H1 (cell line): ENCODE measurements at regions not wholly inside any gene's neighbourhood (a gene's known extent, or its start where the extent isn't known, plus 50 kb on each side); places are given as distances from the start of the nearest gene placed in this dataset.

Experiments used
- CTCF ChIA-PET: fragments of 300-600 bp; sonication (Branson Sonifier 250); formaldehyde crosslinking; loops from one replicate; lab custom pipeline; 2021; ENCODE audit not compliant: partially characterized antibody; lab: Charles Lee
- POLR2A ChIA-PET: fragments of 300-600 bp; sonication (Branson Sonifier 250); formaldehyde crosslinking; loops from one replicate; lab custom pipeline; 2021; ENCODE audit warnings: inconsistent platforms; ENCODE audit not compliant: partially characterized antibody; lab: Charles Lee
- DNase-seq, 2 experiments: peaks; one replicate each; pipeline versions ENCODE4 v3.0.0 to v3.0.0-alpha.2; 2010 to 2022; ENCODE audit warnings: low spot score in 2 of 2, low read depth in 1 of 2, mixed read lengths in 1 of 2
- FAIRE-seq: peaks from 2 replicates; lab custom pipeline; 2011; peaks lifted over from hg19 to GRCh38; lab: Jason Lieb, UNC
- H2AFZ ChIP-seq: 2 replicates; pipeline ENCODE4 v1.8.1; 2012; ENCODE audit warnings: low read length, inconsistent platforms
- H2AK5ac ChIP-seq: 2 replicates; pipeline ENCODE4 v1.6.1; 2013; ENCODE audit warnings: low read depth, low read length
- H2BK120ac ChIP-seq: replicated peaks from 2 replicates; pipeline ENCODE3; 2013; ENCODE audit warnings: low read depth, low read length, inconsistent platforms
- H2BK12ac ChIP-seq: 2 replicates; pipeline ENCODE4 v1.6.1; 2013; ENCODE audit warnings: low read depth, low read length
- H2BK15ac ChIP-seq: 2 replicates; pipeline ENCODE4 v1.6.1; 2013; ENCODE audit warnings: low read length
- H2BK20ac ChIP-seq: 2 replicates; pipeline ENCODE4 v1.6.1; 2013; ENCODE audit warnings: low read length
- H2BK5ac ChIP-seq: 2 replicates; pipeline ENCODE4 v1.6.1; 2013; ENCODE audit warnings: low read depth, low read length
- H3K14ac ChIP-seq: 2 replicates; pipeline ENCODE4 v1.6.1; 2013; ENCODE audit warnings: inconsistent platforms; ENCODE audit not compliant: insufficient read length
- H3K18ac ChIP-seq: 2 replicates; pipeline ENCODE4 v1.6.1; 2013; ENCODE audit warnings: low read length; ENCODE audit errors: extremely low read depth
- H3K23ac ChIP-seq: 2 replicates; pipeline ENCODE4 v1.6.1; 2013; ENCODE audit warnings: inconsistent platforms; ENCODE audit not compliant: insufficient read length
- H3K23me2 ChIP-seq: 2 replicates; pipeline ENCODE4 v1.6.1; 2013; ENCODE audit warnings: low read depth, low read length
- H3K27ac ChIP-seq: 2 replicates; pipeline ENCODE4 v1.6.1; 2011; ENCODE audit warnings: low read depth, low read length, inconsistent platforms
- H3K27me3 ChIP-seq, 4 experiments: replicated peaks in 1 of 4; 1 replicate in 1 of 4; 2 replicates in 3 of 4; pipeline versions ENCODE4 v1.6.1 to v1.8.1; 2011 to 2013; ENCODE audit warnings: low read length in 3 of 4, mild to moderate bottlenecking in 3 of 4, inconsistent platforms in 2 of 4, mixed read lengths in 2 of 4, moderate library complexity in 1 of 4; ENCODE audit not compliant: control insufficient read depth in 3 of 4, insufficient read depth in 3 of 4; ENCODE audit errors: extremely low read depth in 1 of 4
- H3K36me3 ChIP-seq, 4 experiments: 2 replicates each; pipeline versions ENCODE4 v1.6.1 to v1.8.1; 2011 to 2013; ENCODE audit warnings: mild to moderate bottlenecking in 4 of 4, low read length in 3 of 4, moderate library complexity in 2 of 4, control low read depth in 1 of 4, inconsistent platforms in 1 of 4; ENCODE audit not compliant: insufficient read depth in 4 of 4, control insufficient read depth in 2 of 4
- H3K4ac ChIP-seq: replicated peaks from 2 replicates; pipeline ENCODE3; 2013; ENCODE audit warnings: low read length, low read depth, mixed read lengths, inconsistent platforms; ENCODE audit not compliant: insufficient read length
- H3K4me1 ChIP-seq, 4 experiments: replicated peaks in 1 of 4; 1 replicate in 1 of 4; 2 replicates in 3 of 4; pipeline versions ENCODE4 v1.6.1 to v1.8.1; 2011 to 2013; ENCODE audit warnings: low read length in 3 of 4, inconsistent platforms in 2 of 4, mixed read lengths in 1 of 4; ENCODE audit not compliant: insufficient read depth in 4 of 4, control insufficient read depth in 3 of 4
- H3K4me2 ChIP-seq, 2 experiments: 2 replicates each; pipeline versions ENCODE4 v1.6.1 to v1.8.1; 2011 to 2013; ENCODE audit warnings: low read depth in 2 of 2, low read length in 2 of 2, control low read depth in 1 of 2, inconsistent platforms in 1 of 2, mild to moderate bottlenecking in 1 of 2; ENCODE audit not compliant: insufficient read depth in 1 of 2
- H3K4me3 ChIP-seq, 4 experiments: fragments of 200-600, 300-600 bp in 1 of 4; sonication (generic), shearing (Covaris generic), sonication (Bioruptor Twin) in 1 of 4; 2 replicates each; pipeline versions ENCODE4 v1.5.1 to v1.8.1; 2011 to 2016; ENCODE audit warnings: low read length in 4 of 4, low read depth in 3 of 4, control low read depth in 2 of 4, inconsistent platforms in 2 of 4, mild to moderate bottlenecking in 2 of 4, mixed read lengths in 1 of 4, moderate library complexity in 1 of 4; ENCODE audit not compliant: insufficient read depth in 2 of 4; ENCODE audit errors: extremely low read depth in 1 of 4
- H3K56ac ChIP-seq: replicated peaks from 2 replicates; pipeline ENCODE3; 2013; ENCODE audit warnings: low read depth, mild to moderate bottlenecking, mixed read lengths, low read length, inconsistent platforms; ENCODE audit not compliant: insufficient read length
- H3K79me1 ChIP-seq: 2 replicates; pipeline ENCODE4 v1.6.1; 2013; ENCODE audit warnings: low read depth, low read length, control low read depth
- H3K79me2 ChIP-seq, 2 experiments: 2 replicates each; pipeline versions ENCODE4 v1.6.1 to v1.8.1; 2012 to 2013; ENCODE audit warnings: low read length in 2 of 2, mild to moderate bottlenecking in 2 of 2, inconsistent platforms in 1 of 2; ENCODE audit not compliant: insufficient read depth in 2 of 2, control insufficient read depth in 1 of 2
- H3K9ac ChIP-seq, 4 experiments: replicated peaks in 1 of 4; 1 replicate in 1 of 4; 2 replicates in 3 of 4; pipeline versions ENCODE4 v1.6.1 to v1.8.1; 2011 to 2013; ENCODE audit warnings: low read depth in 3 of 4, low read length in 3 of 4, control low read depth in 2 of 4, mild to moderate bottlenecking in 2 of 4, moderate library complexity in 2 of 4, inconsistent platforms in 1 of 4; ENCODE audit errors: extremely low read depth in 1 of 4
- H3K9me3 ChIP-seq, 2 experiments: 2 replicates each; pipeline versions ENCODE4 v1.6.1 to v1.8.1; 2012 to 2013; ENCODE audit warnings: mild to moderate bottlenecking in 2 of 2, moderate library complexity in 2 of 2, control low read depth in 1 of 2, inconsistent platforms in 1 of 2, low read depth in 1 of 2, low read length in 1 of 2, mixed read lengths in 1 of 2; ENCODE audit not compliant: insufficient read depth in 2 of 2
- H4K20me1 ChIP-seq, 2 experiments: replicated peaks in 1 of 2; 2 replicates each; pipeline versions ENCODE3 to v1.8.1; 2011 to 2013; ENCODE audit warnings: inconsistent platforms in 2 of 2, low read length in 2 of 2, mild to moderate bottlenecking in 1 of 2; ENCODE audit not compliant: insufficient read depth in 2 of 2, control insufficient read depth in 1 of 2
- H4K5ac ChIP-seq: 2 replicates; pipeline ENCODE4 v1.6.1; 2013; ENCODE audit warnings: low read length, low read depth, mixed read lengths, inconsistent platforms; ENCODE audit not compliant: insufficient read length
- H4K8ac ChIP-seq: 2 replicates; pipeline ENCODE4 v1.8.0; 2013; ENCODE audit warnings: mild to moderate bottlenecking, moderate library complexity, low read length, inconsistent platforms; ENCODE audit not compliant: insufficient read depth; ENCODE audit errors: extremely low read depth
- H4K91ac ChIP-seq: replicated peaks from 2 replicates; pipeline ENCODE3; 2013; ENCODE audit warnings: low read length, mixed read lengths, inconsistent platforms; ENCODE audit not compliant: insufficient read length
- HDAC2 ChIP-seq, 2 experiments: fragments of 300-600 bp in 1 of 2; sonication (generic) in 1 of 2; IDR thresholded peaks; 2 replicates each; pipeline ENCODE4 v1.6.1; 2011 to 2012; ENCODE audit warnings: low read depth in 2 of 2, low read length in 2 of 2, mild to moderate bottlenecking in 2 of 2, moderate library complexity in 2 of 2, borderline replicate concordance in 1 of 2, inconsistent platforms in 1 of 2
- JUN ChIP-seq: IDR thresholded peaks from 2 replicates; pipeline ENCODE4 v1.6.1; 2011; ENCODE audit warnings: low read depth, mild to moderate bottlenecking, improper control_type of control experiment, low read length
- RAD21 ChIP-seq, 2 experiments: IDR thresholded peaks in 1 of 2; conservative IDR thresholded peaks in 1 of 2; 2 replicates each; pipeline ENCODE4 v1.6.1; 2011; ENCODE audit warnings: low read depth in 2 of 2, low read length in 2 of 2, improper control_type of control experiment in 1 of 2, inconsistent platforms in 1 of 2, mild to moderate bottlenecking in 1 of 2, moderate library complexity in 1 of 2
- SAP30 ChIP-seq: fragments of 300-600 bp; sonication (generic); IDR thresholded peaks from 2 replicates; pipeline ENCODE4 v1.7.1; 2012; ENCODE audit warnings: low read length, moderate library complexity, mild to moderate bottlenecking, inconsistent platforms; ENCODE audit not compliant: insufficient read depth, insufficient replicate concordance
- SIRT6 ChIP-seq: IDR thresholded peaks from one replicate; pipeline ENCODE4 v1.7.1; 2012; ENCODE audit warnings: low read length, inconsistent platforms
- YY1 ChIP-seq: IDR thresholded peaks from 2 replicates; pipeline ENCODE4 v1.6.1; 2011; ENCODE audit warnings: low read depth, mild to moderate bottlenecking, low read length
- ZNF274 ChIP-seq: IDR thresholded peaks from 2 replicates; pipeline ENCODE4 v1.7.0; 2012; ENCODE audit warnings: low read length, borderline replicate concordance; ENCODE audit errors: extremely low read depth
- WGBS, 2 experiments: shearing (Covaris generic) in 1 of 2; methylation state at CpG; one replicate each; pipeline versions ENCODE4 v1.1.6 to v1.1.7; 2013 to 2015; ENCODE audit warnings: low lambda C conversion rate in 2 of 2, mixed read lengths in 2 of 2, inconsistent platforms in 1 of 2, low coverage in 1 of 2, missing lambda C conversion rate in 1 of 2; ENCODE audit not compliant: insufficient replicate concordance in 2 of 2, insufficient coverage in 1 of 2, insufficient read length in 1 of 2; ENCODE audit errors: extremely low coverage in 1 of 2, missing lambda C conversion rate in 1 of 2; 5-methylcytosine and 5-hydroxymethylcytosine counted together
- TF ChIP-seq, protein P1 (sequence below): IDR thresholded peaks from 2 replicates; pipeline ENCODE4 v1.6.1; 2011; ENCODE audit warnings: low read depth, mild to moderate bottlenecking, low read length; ENCODE audit not compliant: insufficient read depth
- TF ChIP-seq, protein P2 (sequence below): IDR thresholded peaks from 2 replicates; pipeline ENCODE4 v1.6.1; 2011; ENCODE audit warnings: low read length, improper control_type of control experiment

DNA sequence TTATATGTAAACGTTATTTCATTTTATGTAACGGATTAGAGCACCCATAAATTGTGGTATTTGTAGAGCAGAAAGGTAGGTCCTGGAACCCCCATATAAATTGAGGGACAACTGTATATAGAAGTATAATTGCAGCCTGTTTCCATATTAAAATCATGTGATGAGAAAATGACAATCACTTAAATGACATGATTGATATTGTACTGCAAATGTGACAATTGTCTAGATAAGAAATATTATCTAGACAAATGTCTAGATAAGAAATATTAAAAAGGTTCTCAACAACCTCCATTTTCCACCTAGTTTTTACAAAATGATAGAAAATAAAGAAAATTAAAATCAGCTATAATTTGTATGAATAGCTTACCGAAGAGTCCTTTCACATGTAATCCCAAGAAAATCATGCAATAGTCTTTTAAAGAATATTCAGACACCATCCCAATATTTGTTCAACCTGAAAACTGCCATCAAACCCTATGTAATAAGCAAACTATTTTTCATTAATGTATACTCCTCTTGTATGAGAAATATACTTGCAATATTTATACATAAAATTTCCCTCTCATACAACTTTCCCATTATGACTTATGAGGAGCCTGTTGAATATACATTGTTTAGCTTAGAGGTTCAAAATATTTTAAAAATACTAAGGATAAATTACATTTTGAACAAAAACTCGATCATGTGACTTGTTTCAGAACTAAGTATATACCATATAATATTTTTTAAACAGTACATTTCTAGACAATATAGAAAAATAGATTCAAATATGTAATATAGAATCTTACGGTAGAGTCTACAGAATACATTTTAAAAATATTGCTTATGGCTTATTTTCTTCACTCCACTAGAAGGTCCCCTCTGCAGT is 153.2 kb downstream of the CRPPA start:
- Histone ChIP-seq H2BK5ac (no peak overlapping the region), H3K4me3 (no peak overlapping the region), H4K8ac (no peak overlapping the region), H2AFZ (no peak overlapping the region), H2BK120ac (no peak overlapping the region), H3K79me2 (no peaks in the 10 kb centered on the region), H3K4me2 (no peak overlapping the region), H3K9ac (no peak overlapping the region), H3K4ac (no peak overlapping the region), H3K4me1 (0 out of 7 replicates have a peak, but pooled peaks cover 0 to 4% (median 0%) of the 10 kb centered on the region in 4 experiments), H3K27ac (no peak overlapping the region), H3K23ac (no peak overlapping the region), H2BK20ac (no peak overlapping the region), H3K79me1 (no peaks in the 10 kb centered on the region), H3K36me3 (no peaks in the 10 kb centered on the region), H3K18ac (no peak overlapping the region), H3K27me3 (no peaks in the 10 kb centered on the region), H2BK15ac (no peak overlapping the region), H3K56ac (no peak overlapping the region), H4K91ac (no peak overlapping the region), H4K5ac (no peak overlapping the region), H3K9me3 (no peaks in the 10 kb centered on the region), H2BK12ac (no peak overlapping the region), H3K14ac (no peak overlapping the region), H3K23me2 (no peaks in the 10 kb centered on the region), H2AK5ac (no peak overlapping the region), H4K20me1 (no peaks in the 10 kb centered on the region)
- 95% methylated on average over 5 of the region's 5 CpGs; no CpG with 5 or more reads in 1 of the 2 experiments for WGBS, 2 experiments
- no peak for FAIRE-seq
- POLR2A ChIA-PET: no interaction called here
- no peak for DNase-seq
- CTCF ChIA-PET: interaction anchor here (1.5 kb wide), 1 partner anchor 19 kb away, joined by 4 read pairs; no protein-coding TSS in a partner anchor
- no peak for TF ChIP-seq HDAC2 (IDR thresholded peaks at IDR 0.05; ENCODE audit: borderline replicate concordance in 1 of 2, low read depth in 2 of 2, low read length in 2 of 2)
- TF ChIP-seq, protein P1, sequence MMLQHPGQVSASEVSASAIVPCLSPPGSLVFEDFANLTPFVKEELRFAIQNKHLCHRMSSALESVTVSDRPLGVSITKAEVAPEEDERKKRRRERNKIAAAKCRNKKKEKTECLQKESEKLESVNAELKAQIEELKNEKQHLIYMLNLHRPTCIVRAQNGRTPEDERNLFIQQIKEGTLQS: no peak
- TF ChIP-seq SIRT6: no peak
- TF ChIP-seq RAD21 (IDR thresholded peaks at IDR 0.05 in 1 of 2, conservative IDR thresholded peaks at IDR 0.05 in 1 of 2; ENCODE audit: low read depth in 2 of 2, low read length in 2 of 2): no peak
- no peak for TF ChIP-seq JUN
- TF ChIP-seq YY1: no peak
- TF ChIP-seq SAP30: no peak
- TF ChIP-seq ZNF274: no peak
- TF ChIP-seq, protein P2, sequence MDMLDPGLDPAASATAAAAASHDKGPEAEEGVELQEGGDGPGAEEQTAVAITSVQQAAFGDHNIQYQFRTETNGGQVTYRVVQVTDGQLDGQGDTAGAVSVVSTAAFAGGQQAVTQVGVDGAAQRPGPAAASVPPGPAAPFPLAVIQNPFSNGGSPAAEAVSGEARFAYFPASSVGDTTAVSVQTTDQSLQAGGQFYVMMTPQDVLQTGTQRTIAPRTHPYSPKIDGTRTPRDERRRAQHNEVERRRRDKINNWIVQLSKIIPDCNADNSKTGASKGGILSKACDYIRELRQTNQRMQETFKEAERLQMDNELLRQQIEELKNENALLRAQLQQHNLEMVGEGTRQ: no peak
